ENCODE measurements at regions not wholly inside any gene's neighbourhood (a gene's known extent, or its start where the extent isn't known, plus 50 kb on each side); places are given as distances from the start of the nearest gene placed in this dataset.

- TF ChIP-seq, protein P1, sequence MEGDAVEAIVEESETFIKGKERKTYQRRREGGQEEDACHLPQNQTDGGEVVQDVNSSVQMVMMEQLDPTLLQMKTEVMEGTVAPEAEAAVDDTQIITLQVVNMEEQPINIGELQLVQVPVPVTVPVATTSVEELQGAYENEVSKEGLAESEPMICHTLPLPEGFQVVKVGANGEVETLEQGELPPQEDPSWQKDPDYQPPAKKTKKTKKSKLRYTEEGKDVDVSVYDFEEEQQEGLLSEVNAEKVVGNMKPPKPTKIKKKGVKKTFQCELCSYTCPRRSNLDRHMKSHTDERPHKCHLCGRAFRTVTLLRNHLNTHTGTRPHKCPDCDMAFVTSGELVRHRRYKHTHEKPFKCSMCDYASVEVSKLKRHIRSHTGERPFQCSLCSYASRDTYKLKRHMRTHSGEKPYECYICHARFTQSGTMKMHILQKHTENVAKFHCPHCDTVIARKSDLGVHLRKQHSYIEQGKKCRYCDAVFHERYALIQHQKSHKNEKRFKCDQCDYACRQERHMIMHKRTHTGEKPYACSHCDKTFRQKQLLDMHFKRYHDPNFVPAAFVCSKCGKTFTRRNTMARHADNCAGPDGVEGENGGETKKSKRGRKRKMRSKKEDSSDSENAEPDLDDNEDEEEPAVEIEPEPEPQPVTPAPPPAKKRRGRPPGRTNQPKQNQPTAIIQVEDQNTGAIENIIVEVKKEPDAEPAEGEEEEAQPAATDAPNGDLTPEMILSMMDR (IDR thresholded peaks at IDR 0.05), result peak in 5 of 6 experiments; percentile 49 to 56 (median 51)
- TF ChIP-seq POLR2A (IDR thresholded peaks at IDR 0.05) (no peak), EP300 (IDR thresholded peaks at IDR 0.05) (no peak), POLR2AphosphoS5 (IDR thresholded peaks at IDR 0.05) (no peak)
These were observed 64.6 kb upstream of the FMN2 start for GRCh38 chr1:240027059-240027462.
